ENCODE measurements at regions not wholly inside any gene's neighbourhood (a gene's known extent, or its start where the extent isn't known, plus 50 kb on each side); places are given as distances from the start of the nearest gene placed in this dataset.
A peak's percentile ranks its signal among the peaks of the same experiment; 100 is the strongest.
"Not testable (repeated sequence)": the region's sequence is repeated elsewhere in the genome, so short reads cannot be mapped to it uniquely, and the experiment has no call there.

DNA sequence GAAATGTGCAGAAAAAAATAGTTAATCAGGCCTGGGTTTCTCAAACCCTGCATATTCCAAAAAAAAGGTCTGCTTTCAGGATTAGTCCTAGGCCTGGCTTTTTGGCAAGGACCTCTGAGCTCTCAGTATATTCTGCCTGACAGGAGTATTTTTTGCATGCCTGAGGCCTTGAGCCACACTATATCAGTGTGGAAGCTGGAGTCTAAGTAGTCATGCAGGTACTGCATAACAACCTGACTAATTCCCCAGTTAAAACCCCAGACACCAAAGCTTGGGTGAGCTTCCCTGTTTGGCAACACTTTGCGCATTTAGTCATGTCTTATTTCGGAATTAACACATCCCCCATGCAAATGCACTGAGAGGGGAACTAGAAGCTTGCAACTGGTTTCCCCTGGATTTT, 359.5 kb downstream of the CETN3 start:
- peaks cover 0 to 2% of the 10 kb centered on the region in 2 donors for H3K4me1 ChIP-seq
- no peak for DNase-seq (ENCODE audit: low spot score in 2 of 2)
- no peaks in the 10 kb centered on the region for H3K9me3 ChIP-seq
- TF ChIP-seq, protein P1, sequence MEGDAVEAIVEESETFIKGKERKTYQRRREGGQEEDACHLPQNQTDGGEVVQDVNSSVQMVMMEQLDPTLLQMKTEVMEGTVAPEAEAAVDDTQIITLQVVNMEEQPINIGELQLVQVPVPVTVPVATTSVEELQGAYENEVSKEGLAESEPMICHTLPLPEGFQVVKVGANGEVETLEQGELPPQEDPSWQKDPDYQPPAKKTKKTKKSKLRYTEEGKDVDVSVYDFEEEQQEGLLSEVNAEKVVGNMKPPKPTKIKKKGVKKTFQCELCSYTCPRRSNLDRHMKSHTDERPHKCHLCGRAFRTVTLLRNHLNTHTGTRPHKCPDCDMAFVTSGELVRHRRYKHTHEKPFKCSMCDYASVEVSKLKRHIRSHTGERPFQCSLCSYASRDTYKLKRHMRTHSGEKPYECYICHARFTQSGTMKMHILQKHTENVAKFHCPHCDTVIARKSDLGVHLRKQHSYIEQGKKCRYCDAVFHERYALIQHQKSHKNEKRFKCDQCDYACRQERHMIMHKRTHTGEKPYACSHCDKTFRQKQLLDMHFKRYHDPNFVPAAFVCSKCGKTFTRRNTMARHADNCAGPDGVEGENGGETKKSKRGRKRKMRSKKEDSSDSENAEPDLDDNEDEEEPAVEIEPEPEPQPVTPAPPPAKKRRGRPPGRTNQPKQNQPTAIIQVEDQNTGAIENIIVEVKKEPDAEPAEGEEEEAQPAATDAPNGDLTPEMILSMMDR (IDR thresholded peaks at IDR 0.05): no peak
- no peaks in the 10 kb centered on the region for H3K36me3 ChIP-seq
- intact Hi-C loops (cut with DNase I): no loop called here
- H3K27me3 ChIP-seq: no peaks in the 10 kb centered on the region
- no peak overlapping the region for H3K4me3 ChIP-seq
- no peak overlapping the region for H3K27ac ChIP-seq

DNA sequence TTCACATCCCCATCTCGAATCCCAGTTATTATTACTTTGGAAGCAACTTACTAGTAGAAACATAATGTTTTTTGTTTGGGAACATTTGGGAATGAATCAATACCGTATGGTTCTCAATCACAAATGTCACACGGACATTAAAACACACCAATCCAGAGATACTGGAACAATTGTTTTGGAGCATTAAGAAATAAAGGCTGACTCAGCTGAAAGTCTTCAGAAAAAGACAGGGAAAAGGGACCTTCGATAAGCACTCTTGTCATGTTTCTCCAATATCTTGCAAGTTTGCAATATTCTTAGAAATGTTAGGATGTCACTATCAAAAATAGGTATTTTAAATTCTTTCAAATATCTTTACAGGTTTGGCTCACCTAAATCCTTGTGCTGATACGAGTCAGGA, 362.4 kb downstream of the CETN3 start:
- no peaks in the 10 kb centered on the region for H3K9me3 ChIP-seq
- intact Hi-C loops (cut with DNase I): no loop called here
- H3K27me3 ChIP-seq: no peaks in the 10 kb centered on the region
- no peak for DNase-seq (ENCODE audit: low spot score in 2 of 2)
- TF ChIP-seq, protein P1 (IDR thresholded peaks at IDR 0.05): no peak
- no peak overlapping the region for H3K4me3 ChIP-seq
- no peaks in the 10 kb centered on the region for H3K36me3 ChIP-seq
- H3K27ac ChIP-seq: no peak overlapping the region
- H3K4me1 ChIP-seq: peaks cover 0 to 2% of the 10 kb centered on the region in 2 donors

DNA sequence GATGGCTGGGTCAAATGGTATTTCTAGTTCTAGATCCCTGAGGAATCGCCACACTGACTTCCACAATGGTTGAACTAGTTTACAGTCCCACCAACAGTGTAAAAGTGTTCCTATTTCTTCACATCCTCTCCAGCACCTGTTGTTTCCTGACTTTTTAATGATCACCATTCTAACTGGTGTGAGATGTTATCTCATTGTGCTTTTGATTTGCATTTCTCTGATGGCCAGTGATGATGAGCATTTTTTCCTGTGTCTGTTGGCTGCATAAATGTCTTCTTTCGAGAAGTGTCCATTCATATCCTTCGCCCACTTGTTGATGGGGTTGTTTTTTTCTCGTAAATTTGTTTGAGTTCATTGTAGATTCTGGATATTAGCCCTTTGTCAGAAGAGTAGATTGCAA, 369.5 kb downstream of the CETN3 start:
- H3K27ac ChIP-seq; H3K4me3 ChIP-seq; H3K27me3 ChIP-seq; H3K36me3 ChIP-seq; H3K4me1 ChIP-seq; intact Hi-C loops (cut with DNase I); H3K9me3 ChIP-seq; DNase-seq (ENCODE audit: low spot score in 2 of 2): not testable (repeated sequence)

DNA sequence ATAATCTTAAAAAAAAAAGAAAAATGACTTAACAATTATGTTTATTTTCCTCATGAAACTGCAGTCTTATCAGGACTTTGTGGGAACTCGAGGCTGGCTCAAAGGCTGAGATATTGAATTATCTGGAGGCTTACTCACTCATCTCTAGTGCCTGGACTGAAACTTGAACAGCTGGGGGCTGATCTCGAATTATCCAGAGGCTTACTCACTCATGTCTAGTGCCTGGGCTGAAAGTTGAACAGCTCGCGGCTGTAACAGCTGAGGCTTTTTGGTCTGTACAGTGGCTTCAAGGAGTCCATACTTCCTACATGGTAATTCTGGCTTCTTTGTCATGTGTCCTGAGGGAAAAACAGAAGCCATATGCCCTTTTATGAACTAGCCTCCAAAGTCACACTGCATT, 371.9 kb downstream of the CETN3 start:
- H3K36me3 ChIP-seq: no peaks in the 10 kb centered on the region
- intact Hi-C loops (cut with DNase I): no loop called here
- TF ChIP-seq, protein P1 (IDR thresholded peaks at IDR 0.05): no peak
- H3K27ac ChIP-seq: no peak overlapping the region
- no peaks in the 10 kb centered on the region for H3K27me3 ChIP-seq
- DNase-seq (ENCODE audit: low spot score in 2 of 2): no peak
- H3K4me3 ChIP-seq: no peak overlapping the region
- no peaks in the 10 kb centered on the region for H3K4me1 ChIP-seq
- peaks cover 0 to 12% of the 10 kb centered on the region in 2 donors for H3K9me3 ChIP-seq

DNA sequence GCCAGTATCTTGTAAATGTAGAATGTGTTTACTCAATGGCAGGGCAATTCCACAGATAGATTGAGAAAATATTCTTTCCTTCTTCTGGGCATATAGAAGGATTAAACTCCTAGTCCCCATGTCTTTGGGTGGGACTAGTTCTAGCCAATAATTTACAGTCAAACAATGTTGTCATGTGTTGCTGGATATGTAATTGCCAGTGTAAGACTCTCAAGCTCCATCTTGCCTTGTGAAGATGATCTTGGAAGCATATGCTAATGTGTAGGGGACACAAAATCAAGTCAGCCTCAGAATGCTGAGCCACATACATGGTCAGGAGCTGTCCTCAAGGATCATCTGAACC, 386.9 kb downstream of the CETN3 start:
- no peaks in the 10 kb centered on the region for H3K9me3 ChIP-seq
- H3K27ac ChIP-seq: peak overlapping the region; percentile 39 to 62
- no peak for DNase-seq (ENCODE audit: low spot score in 2 of 2)
- no peak overlapping the region for H3K4me3 ChIP-seq
- TF ChIP-seq, protein P1 (IDR thresholded peaks at IDR 0.05): no peak
- no peaks in the 10 kb centered on the region for H3K36me3 ChIP-seq
- peaks cover 0 to 5% of the 10 kb centered on the region in 2 donors for H3K4me1 ChIP-seq
- intact Hi-C loops (cut with DNase I): no loop called here
- H3K27me3 ChIP-seq: no peaks in the 10 kb centered on the region

DNA sequence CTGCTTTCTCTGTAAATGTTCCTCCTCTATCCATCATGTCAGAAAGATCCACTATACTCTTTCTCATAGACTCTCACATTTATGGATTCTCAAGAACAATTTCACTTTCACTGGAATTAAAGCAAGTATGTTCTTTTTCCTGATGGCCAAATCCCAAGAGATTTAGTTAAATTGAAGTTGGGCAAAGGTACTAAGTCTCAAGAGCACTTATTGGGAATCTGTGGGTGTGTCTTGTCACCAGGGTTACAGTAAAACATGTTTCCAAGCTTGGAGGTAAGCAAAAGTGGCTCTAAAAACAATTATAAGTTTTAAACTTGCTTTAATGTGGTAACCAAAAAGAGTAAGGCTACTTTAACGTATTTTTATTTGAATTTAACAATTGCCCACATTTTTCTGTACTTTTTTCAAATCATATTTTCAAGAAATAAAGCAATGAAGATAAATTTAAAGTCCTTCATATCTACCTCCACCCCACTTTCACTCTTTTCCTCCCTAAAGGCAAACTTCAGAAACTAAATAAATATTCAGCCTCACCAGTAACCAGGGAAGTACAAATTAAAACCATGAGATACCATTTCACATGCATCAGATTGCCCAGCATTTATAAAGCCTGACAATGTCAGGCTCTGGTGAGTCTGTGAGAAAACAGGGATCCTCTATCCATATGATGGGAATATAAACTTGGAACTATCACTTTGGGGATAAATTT, 387.4 kb downstream of the CETN3 start:
- H3K9me3 ChIP-seq: no peaks in the 10 kb centered on the region
- H3K27me3 ChIP-seq: no peaks in the 10 kb centered on the region
- peak overlapping the region; percentile 39 to 62 for H3K27ac ChIP-seq
- no peak overlapping the region for H3K4me3 ChIP-seq
- DNase-seq (ENCODE audit: low spot score in 2 of 2): no peak
- intact Hi-C loops (cut with DNase I): no loop called here
- no peaks in the 10 kb centered on the region for H3K36me3 ChIP-seq
- peaks cover 0 to 7% of the 10 kb centered on the region in 2 donors for H3K4me1 ChIP-seq
- TF ChIP-seq, protein P1 (IDR thresholded peaks at IDR 0.05): no peak
